B cell (primary cell): ENCODE measurements at regions not wholly inside any gene's neighbourhood (a gene's known extent, or its start where the extent isn't known, plus 50 kb on each side); places are given as distances from the start of the nearest gene placed in this dataset.

Source experiments
- ATAC-seq: fragments of 200-7000 bp; cut with Tn5 transposase; one replicate; pipeline ENCODE4 v1.10.0; 2021; ENCODE audit warnings: low read depth, mild to moderate bottlenecking, moderate number of reproducible peaks, moderate library complexity
- CTCF ChIA-PET: fragments of 350-600 bp; sonication (Branson Sonifier 250); formaldehyde crosslinking; loops from one replicate; lab custom pipeline; 2021; ENCODE audit warnings: antibody characterized with exemption, inconsistent platforms; lab: Charles Lee
- POLR2A ChIA-PET: fragments of 350-600 bp; sonication (Branson Sonifier 250); formaldehyde crosslinking; loops from one replicate; lab custom pipeline; 2021; ENCODE audit warnings: antibody characterized with exemption; lab: Charles Lee
- DNase-seq: peaks from one replicate; pipeline ENCODE4 v3.0.0; 2013
- H2AFZ ChIP-seq: 2 replicates; pipeline ENCODE4 v1.6.1; 2012; ENCODE audit warnings: mild to moderate bottlenecking, low read depth, low read length; ENCODE audit not compliant: insufficient read depth, poor library complexity, severe bottlenecking
- H3K27ac ChIP-seq, 2 donors: 1 replicate in 1 of 2; 2 replicates in 1 of 2; pipeline ENCODE4 v1.5.1; 2012 to 2013; ENCODE audit warnings: low read length in 2 of 2, mild to moderate bottlenecking in 2 of 2, moderate library complexity in 1 of 2
- H3K27me3 ChIP-seq, 4 experiments: fragments of 200-600 bp in 1 of 4; sonication (generic) in 1 of 4; replicated peaks in 1 of 4; 1 replicate in 2 of 4; 2 replicates in 2 of 4; pipeline versions ENCODE4 v1.6.1 to v1.7.0; 2013 to 2016; ENCODE audit warnings: low read length in 3 of 4, mild to moderate bottlenecking in 2 of 4, mixed read lengths in 1 of 4, moderate library complexity in 1 of 4; ENCODE audit not compliant: insufficient read depth in 4 of 4, control insufficient read depth in 3 of 4; ENCODE audit errors: control extremely low read depth in 1 of 4
- H3K36me3 ChIP-seq, 2 experiments: replicated peaks in 1 of 2; 1 replicate in 1 of 2; 2 replicates in 1 of 2; pipeline versions ENCODE4 v1.6.1 to v1.7.1; 2013; ENCODE audit warnings: low read length in 1 of 2; ENCODE audit not compliant: insufficient read depth in 2 of 2, control insufficient read depth in 1 of 2; ENCODE audit errors: control extremely low read depth in 1 of 2, extremely low read depth in 1 of 2
- H3K4me1 ChIP-seq, 2 donors: fragments of 200-600 bp in 1 of 2; sonication (generic) in 1 of 2; 1 replicate in 1 of 2; 2 replicates in 1 of 2; pipeline versions ENCODE4 v1.5.1 to v1.6.1; 2013 to 2017; ENCODE audit warnings: low read length in 2 of 2; ENCODE audit not compliant: control insufficient read depth in 2 of 2, insufficient read depth in 2 of 2
- H3K4me2 ChIP-seq: replicated peaks from 2 replicates; pipeline ENCODE3; 2012; ENCODE audit warnings: mild to moderate bottlenecking, low read depth, low read length; ENCODE audit not compliant: poor library complexity, severe bottlenecking
- H3K4me3 ChIP-seq, 5 experiments: fragments of 200-600 bp in 1 of 5; sonication (generic) in 1 of 5; 1 replicate in 3 of 5; 2 replicates in 2 of 5; pipeline versions ENCODE4 v1.5.1 to v1.7.0; 2011 to 2016; ENCODE audit warnings: low read length in 4 of 5, mild to moderate bottlenecking in 4 of 5, low read depth in 2 of 5, control low read depth in 1 of 5, moderate library complexity in 1 of 5; ENCODE audit not compliant: insufficient read depth in 1 of 5; ENCODE audit errors: control extremely low read depth in 1 of 5, extremely low read depth in 1 of 5
- H3K79me2 ChIP-seq: fragments of 200-600 bp; sonication (generic); one replicate; pipeline ENCODE4 v1.6.0; 2016; ENCODE audit warnings: low read length; ENCODE audit not compliant: control insufficient read depth, insufficient read depth
- H3K9ac ChIP-seq: fragments of 200-600 bp; sonication (generic); 2 replicates; pipeline ENCODE4 v1.6.1; 2017; ENCODE audit warnings: mild to moderate bottlenecking, low read length, moderate library complexity
- H3K9me3 ChIP-seq, 3 donors: one replicate each; pipeline versions ENCODE4 v1.6.1 to v1.7.1; 2013; ENCODE audit warnings: low read length in 2 of 3; ENCODE audit not compliant: control insufficient read depth in 2 of 3, insufficient read depth in 1 of 3; ENCODE audit errors: control extremely low read depth in 1 of 3
- H4K20me1 ChIP-seq: 2 replicates; pipeline ENCODE4 v1.6.0; 2012; ENCODE audit warnings: mild to moderate bottlenecking, low read length; ENCODE audit not compliant: insufficient read depth, control insufficient read depth, poor library complexity, severe bottlenecking
- H3K27ac Mint-ChIP-seq: one replicate; pipeline ENCODE4 v1.8.0; 2021; ENCODE audit warnings: mixed read lengths
- H3K27me3 Mint-ChIP-seq: one replicate; pipeline ENCODE4 v1.8.0; 2021; ENCODE audit warnings: mixed read lengths
- H3K4me1 Mint-ChIP-seq: one replicate; pipeline ENCODE4 v1.8.0; 2021; ENCODE audit warnings: mixed read lengths
- H3K4me3 Mint-ChIP-seq: one replicate; pipeline ENCODE4 v1.8.0; 2021; ENCODE audit warnings: mixed read lengths
- H3K9me3 Mint-ChIP-seq: one replicate; pipeline ENCODE4 v1.8.0; 2022; ENCODE audit warnings: mixed read lengths; ENCODE audit not compliant: insufficient read depth
- CTCF ChIP-seq: fragments of 200-600 bp; IDR thresholded peaks from one replicate; pipeline ENCODE4 v1.8.0; 2022; ENCODE audit warnings: antibody characterized with exemption, mild to moderate bottlenecking
- EZH2 ChIP-seq: IDR thresholded peaks from 2 replicates; pipeline ENCODE4 v1.6.1; 2012; ENCODE audit warnings: borderline replicate concordance, low read depth, mild to moderate bottlenecking, moderate library complexity, low read length; ENCODE audit not compliant: insufficient read depth, poor library complexity, severe bottlenecking
- WGBS: methylation state at CpG from one replicate; pipeline ENCODE4 v1.1.5; 2013; ENCODE audit warnings: missing lambda C conversion rate; ENCODE audit not compliant: insufficient coverage; 5-methylcytosine and 5-hydroxymethylcytosine counted together
- intact Hi-C: fragments of 100-400 bp; cut with micrococcal nuclease; formaldehyde crosslinking; loops from one replicate; pipeline ENCODE4 v1.10.0; 2022

DNA sequence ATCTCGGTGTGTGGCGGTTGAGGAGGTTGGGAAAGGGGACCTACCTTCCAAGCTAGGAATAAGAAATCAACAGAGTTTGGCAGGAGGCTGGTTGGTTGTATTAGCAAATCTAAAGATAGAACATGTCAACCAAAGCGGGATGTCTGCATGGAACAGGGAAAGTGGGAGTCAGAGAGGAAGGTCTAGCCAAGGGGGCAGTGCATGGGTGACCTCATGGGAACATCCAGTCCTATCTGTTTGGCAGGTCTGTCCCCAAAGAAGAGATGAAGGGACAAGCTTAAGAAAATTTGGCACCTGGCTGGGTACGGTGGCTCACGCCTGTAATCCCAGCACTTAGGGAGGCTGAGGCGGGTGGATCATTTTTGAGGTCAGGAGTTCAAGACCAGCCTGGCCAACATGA lies 118.7 kb upstream of the TSC22D1 start:
- Histone ChIP-seq H2AFZ (no peak overlapping the region), H3K4me1 (no peaks in the 10 kb centered on the region), H3K79me2 (no peaks in the 10 kb centered on the region), H3K9me3 (no peaks in the 10 kb centered on the region), H3K36me3 (no peaks in the 10 kb centered on the region), H3K4me3 (no peak overlapping the region), H3K27me3 (peaks cover 0 to 3% (median 0%) of the 10 kb centered on the region in 4 experiments), H3K27ac (no peak overlapping the region), H3K9ac (no peak overlapping the region), H3K4me2 (no peak overlapping the region), H4K20me1 (no peaks in the 10 kb centered on the region)
- intact Hi-C loops, result no loop called here
- no peak overlapping the region for H3K27ac Mint-ChIP-seq
- no peaks in the 10 kb centered on the region for H3K9me3 Mint-ChIP-seq
- ATAC-seq, result no peak
- TF ChIP-seq CTCF (no peak), EZH2 (no peak)
- no peaks in the 10 kb centered on the region for H3K4me1 Mint-ChIP-seq
- ChIA-PET CTCF (no interaction called here), POLR2A (no interaction called here)
- no peaks in the 10 kb centered on the region for H3K27me3 Mint-ChIP-seq
- no peak overlapping the region for H3K4me3 Mint-ChIP-seq
- no peak for DNase-seq
- WGBS, result 88% methylated on average over 5 of the region's 6 CpGs

GRCh38 chr13:44694291-44694690 lies 118.2 kb upstream of the TSC22D1 start:
- CTCF ChIA-PET, result no interaction called here
- Histone ChIP-seq H4K20me1 (no peaks in the 10 kb centered on the region), H2AFZ (no peak overlapping the region), H3K36me3 (no peaks in the 10 kb centered on the region), H3K4me1 (no peaks in the 10 kb centered on the region), H3K9ac (no peak overlapping the region), H3K4me3 (no peak overlapping the region), H3K27ac (no peak overlapping the region), H3K9me3 (no peaks in the 10 kb centered on the region), H3K27me3 (peaks cover 0 to 3% (median 0%) of the 10 kb centered on the region in 4 experiments), H3K4me2 (no peak overlapping the region), H3K79me2 (no peaks in the 10 kb centered on the region)
- intact Hi-C loops, result no loop called here
- TF ChIP-seq EZH2 (no peak), CTCF (no peak)
- H3K9me3 Mint-ChIP-seq, result no peaks in the 10 kb centered on the region
- DNase-seq (no peak), ATAC-seq (no peak)
- H3K27ac Mint-ChIP-seq, result no peak overlapping the region
- H3K4me3 Mint-ChIP-seq, result no peak overlapping the region
- H3K27me3 Mint-ChIP-seq, result no peaks in the 10 kb centered on the region
- POLR2A ChIA-PET, result no interaction called here
- no peaks in the 10 kb centered on the region for H3K4me1 Mint-ChIP-seq
